ENCODE measurements at regions not wholly inside any gene's neighbourhood (a gene's known extent, or its start where the extent isn't known, plus 50 kb on each side); places are given as distances from the start of the nearest gene placed in this dataset.

GRCh38 chr2:120829633-120830025 lies 94.0 kb downstream of the GLI2 start:
- FAIRE-seq: no peak

GRCh38 chr2:120830096-120830830 lies 94.6 kb downstream of the GLI2 start:
- FAIRE-seq: no peak

DNA sequence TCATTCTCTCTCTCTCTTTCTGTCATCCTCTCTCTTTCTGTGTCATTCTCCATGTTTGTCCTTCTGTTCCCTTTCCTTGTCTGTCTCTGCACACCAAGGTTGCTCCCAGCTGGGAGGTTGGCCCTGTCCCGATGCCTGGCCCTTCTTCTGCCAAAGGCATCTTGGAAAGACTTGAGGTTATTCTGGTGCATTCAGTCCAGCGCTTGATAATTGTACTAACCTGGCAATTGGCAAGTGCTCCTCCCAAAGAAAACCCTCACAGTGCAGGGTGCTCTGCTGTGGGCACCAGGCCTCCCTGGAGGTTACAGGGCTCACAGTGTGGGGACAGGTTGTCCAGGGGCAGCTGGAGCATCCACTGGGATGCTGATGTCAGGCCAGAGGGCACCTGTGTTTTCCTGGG lies 95.4 kb downstream of the GLI2 start:
- no peak for FAIRE-seq

DNA sequence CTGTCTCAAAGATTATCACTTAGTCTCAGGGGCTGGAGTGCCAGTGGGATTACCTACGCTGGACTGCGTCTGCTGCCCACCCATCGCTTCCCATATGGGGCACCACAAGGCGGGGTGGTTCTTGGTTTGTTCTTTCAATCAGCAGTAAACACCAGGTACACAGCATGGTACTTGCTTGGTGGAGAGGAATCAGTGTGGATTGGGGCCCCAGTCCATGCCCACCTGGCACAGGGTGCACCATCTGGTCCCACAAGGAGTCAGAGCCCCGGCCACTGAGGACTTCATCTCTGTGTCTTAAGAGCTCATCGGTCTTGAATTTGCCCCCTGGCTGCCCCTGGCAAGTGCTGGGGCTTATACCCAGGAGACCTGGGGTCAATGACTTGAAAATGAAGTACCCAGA lies 96.2 kb downstream of the GLI2 start:
- FAIRE-seq: no peak

DNA sequence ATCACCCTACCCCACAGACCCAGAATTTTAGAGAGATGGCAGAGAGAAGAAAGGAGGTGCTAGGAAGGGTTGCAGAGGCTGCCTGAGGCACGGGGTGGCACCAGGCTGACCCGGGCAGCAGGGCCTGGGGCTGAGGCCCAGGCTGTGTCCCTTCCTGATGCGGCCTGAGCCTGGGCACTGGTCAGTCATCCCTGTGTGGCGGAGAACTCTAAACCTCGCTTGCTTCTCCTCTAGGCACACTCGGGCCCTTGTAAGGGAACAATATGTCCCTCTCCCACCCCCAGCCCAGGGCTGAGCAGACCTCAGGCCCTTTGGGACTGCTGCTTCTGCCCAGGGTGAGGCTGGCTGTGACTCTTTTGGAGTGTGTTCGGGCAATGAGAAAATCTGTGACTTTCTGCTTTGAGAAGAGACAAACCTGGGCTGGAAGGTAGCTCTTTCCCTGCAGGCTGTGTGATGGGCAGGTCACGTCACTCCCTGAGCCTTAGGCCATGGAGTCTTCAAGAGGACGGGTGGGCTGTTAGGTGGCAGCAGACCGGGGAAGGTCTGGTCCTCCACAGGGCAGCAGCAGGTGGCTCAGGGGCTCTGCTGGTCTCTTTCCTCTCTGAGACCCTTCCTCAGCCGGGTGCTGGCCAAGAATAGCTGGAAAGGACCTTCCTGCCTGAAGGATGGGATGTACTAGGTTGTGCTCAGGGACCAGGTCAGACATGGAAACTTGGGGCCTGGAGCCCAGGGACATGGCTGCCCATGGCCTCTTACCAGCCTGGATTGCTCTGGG lies 96.8 kb downstream of the GLI2 start:
- FAIRE-seq: no peak

- FAIRE-seq: no peak
Observed at GRCh38 chr2:120833127-120833675, 97.5 kb downstream of the GLI2 start.

DNA sequence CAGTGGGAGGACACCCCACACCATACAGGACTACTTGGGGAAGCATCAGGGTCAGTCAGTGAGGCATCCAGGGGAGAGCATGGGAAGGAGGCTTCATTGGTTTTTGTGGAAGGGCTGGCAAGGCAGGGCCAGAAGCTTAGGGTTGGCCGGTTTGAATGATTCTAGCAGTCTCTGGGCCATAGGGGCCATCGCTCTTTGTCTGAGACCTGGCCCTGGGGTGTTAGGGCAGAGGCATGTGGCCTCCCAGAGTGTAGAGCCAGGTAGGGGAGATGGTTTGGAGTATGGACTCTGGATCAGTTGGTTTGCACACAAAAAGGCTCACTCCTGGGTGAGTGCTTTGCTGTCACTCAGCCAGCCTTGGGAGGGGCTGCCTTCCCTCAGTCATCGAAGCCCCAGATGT lies 98.5 kb downstream of the GLI2 start:
- FAIRE-seq: no peak

DNA sequence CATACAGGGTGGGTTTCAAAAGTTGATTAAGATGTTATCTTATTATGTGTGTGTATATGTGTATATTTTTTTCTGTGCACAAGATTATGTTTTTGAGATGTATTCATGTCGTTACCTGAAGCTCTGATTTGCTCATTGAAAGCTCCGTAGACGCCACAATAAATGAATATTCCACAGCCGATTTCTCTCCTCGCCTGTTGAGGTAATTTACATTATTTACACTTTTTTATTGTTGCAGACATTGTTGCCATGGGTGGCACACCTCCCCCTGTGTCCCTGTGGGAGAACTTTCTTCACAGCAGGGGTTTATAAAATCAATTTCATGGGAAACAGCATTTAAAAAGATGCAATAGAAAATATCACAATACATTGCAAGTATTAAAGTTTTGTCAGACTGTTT lies 100.6 kb downstream of the GLI2 start:
- FAIRE-seq: no peak

GRCh38 chr2:120840795-120841487 lies 105.3 kb downstream of the GLI2 start:
- FAIRE-seq: no peak

DNA sequence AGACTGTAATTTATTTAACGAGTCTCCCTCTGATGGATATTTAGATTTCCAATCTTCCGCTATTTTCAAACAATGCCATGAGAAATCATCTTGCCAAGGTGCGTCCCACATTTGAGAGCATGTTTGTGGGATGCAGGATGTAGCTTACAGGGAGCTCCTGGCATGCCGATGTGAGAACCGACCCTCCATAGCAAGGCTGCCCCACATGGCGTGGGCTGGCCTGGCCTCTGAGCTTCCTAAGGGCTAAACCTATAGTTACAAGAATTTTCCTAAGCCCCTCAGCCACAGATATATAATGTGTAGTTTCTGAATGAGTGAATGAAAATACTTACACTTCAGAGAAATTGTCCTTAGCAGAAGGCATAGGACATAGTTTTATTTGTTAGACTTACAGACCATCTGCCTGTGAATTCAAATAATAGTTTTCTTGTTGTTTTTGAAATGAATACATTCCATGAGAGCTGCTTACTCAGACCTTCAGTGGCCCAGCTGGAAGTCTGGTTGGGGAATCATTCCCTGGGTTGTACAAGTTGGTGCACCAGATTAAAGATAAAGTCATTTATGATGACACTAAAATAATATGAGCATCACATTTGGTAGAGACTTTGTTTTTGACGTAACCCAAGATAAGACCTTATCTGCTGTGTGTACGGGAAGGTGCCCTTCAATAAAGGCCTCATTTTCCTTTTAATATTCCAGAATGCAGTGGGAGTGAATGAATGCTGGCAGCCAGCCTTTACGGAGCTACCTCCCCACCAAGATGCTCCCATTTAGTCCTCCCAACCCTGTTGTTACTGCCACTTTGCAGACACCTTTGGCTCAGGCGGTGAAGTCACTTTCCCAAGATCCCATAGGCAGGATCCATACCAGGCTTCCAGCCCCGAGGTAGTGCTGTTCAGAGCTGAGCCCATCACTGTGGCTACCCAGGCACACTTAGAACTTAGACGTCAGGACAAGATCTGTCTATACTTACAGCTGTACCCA lies 107.1 kb downstream of the GLI2 start:
- FAIRE-seq: no peak

GRCh38 chr2:120844070-120844738 lies 108.5 kb downstream of the GLI2 start:
- FAIRE-seq: no peak

GRCh38 chr2:120845277-120845676 lies 109.6 kb downstream of the GLI2 start:
- no peak for FAIRE-seq

DNA sequence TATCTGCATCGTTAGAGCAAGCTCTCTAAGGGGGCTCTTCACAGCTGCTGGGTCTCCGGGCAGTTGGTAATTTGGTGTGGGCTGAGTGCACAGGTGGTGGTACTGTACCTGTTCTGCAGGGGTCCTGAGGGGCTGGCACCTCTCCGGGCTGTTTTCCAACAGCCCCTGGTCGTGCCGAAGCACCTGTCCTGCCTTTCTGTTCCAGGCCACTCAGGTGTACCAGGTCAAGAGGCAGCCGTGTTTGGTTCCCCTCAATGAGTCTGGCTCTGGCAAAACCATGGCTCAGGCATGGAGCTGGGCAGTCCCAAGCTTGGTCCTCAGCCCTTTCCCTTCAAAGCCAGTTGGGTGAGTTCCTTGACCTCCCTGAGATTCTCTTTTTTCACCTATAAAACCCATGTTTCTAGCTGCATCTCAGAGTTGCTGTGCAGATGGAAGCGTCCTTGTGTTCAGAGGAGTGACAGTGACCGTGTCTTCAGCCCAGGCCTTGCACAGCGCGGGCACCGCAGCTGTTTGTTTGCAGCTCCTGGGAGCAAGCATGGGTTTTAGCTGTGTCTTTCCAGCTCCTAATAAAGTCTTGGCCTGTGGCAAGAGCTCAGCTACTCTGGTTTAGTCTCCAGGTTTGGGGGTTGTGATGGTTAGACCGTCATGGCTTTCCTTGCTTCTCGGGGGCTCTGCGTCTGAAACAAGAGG lies 110.9 kb downstream of the GLI2 start:
- FAIRE-seq: no peak

DNA sequence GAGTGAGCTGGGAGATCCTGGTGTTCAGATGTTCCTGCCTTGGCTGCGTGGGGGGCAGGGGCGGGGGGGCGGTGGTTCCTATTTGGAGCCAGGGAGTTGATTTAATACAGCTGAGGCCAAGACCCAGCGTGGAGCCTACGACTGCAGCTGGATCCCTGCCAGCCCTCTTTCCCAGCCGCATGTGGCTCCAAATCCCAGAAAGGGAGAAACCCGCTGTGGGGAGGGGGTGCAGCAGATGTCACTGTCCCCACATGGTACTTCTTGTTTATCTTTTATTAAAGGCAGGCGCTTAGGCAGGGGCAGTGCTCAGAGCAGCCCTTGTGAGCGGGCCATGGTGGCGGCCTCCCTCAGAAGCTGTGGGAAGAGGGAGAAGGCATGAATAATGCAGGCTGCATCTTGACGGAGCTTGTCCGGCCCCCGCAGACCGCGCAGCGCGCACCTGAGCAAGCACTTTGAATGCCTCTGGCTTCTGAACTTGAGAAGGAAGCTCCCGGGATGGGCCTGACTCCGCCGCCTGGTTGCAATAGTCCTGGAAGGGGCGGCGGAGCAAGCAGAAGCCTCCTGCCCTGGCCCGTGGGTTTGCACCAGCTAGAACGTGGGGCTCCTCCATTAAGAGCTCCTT lies 112.1 kb downstream of the GLI2 start:
- FAIRE-seq: no peak

DNA sequence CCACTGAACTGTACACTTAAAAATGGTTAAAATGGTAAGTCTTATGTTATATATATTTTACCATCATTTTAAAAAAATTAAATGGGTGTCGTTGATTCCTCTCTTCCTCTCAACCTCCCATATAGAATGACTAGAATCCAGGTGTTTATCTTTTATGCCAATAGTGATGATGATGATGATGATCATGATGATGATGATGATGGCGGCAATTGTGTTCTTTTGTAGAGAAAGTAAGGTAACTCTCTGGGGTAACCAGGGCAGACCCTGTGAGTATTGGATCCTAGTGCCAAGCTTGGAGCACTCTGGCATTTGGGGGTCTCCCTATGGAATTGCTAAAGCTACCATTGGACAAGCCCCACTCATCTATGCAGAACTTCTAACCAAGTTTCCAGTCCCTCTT lies 113.6 kb downstream of the GLI2 start:
- FAIRE-seq: no peak

DNA sequence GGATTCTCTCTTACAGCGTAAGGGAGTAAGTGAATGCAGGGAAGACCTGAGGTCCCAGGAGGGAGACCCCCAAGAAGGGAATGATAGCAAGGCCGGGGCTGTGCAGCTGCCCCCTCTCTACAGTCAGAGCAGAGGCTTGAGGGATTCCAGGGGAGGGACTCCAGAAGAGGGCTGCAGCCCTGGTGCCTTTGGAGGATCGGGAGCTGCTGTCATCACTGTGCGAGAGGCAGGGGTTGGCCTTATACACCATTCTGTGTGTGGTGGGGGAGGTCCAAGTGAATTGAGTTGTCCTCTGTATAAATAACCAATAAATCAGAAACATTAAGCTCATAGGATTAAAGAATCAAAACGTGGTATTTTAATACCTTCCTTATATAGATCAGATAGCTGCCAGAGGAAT lies 114.9 kb downstream of the GLI2 start:
- no peak for FAIRE-seq

DNA sequence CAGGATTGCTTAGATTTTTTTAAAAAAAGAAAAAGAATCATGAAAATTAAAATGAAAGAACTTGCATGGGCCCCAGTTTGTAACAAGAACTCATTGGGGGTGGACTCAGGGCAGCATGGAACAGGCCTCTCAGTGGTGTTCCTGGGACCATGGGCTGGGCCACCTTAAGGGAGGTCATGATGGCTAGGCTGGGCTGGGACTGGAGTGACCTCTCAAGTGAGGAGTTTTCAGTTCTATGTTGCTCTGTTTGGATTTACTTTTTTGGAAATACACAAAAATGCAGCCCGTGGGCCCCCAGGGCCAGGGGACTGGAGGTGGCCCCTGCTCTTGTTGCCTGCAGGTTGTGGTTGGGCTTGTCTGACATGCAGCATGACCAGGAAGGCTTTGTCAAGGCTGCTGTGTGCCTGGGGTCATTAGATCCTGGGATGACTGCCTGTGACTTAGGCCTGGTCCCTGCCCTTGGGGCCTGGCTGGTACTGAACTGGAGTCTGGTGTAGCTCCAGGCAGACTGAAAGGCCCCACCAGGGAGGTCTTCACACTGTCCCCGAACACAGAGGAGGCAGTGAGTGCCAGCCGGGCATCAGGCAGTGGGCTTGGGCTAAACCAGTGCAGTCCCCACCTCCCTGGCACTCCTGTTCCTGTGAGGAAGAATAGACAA lies 115.6 kb downstream of the GLI2 start:
- no peak for FAIRE-seq

GRCh38 chr2:120852200-120852815 lies 116.6 kb downstream of the GLI2 start:
- FAIRE-seq: no peak

- no peak for FAIRE-seq
Observed at GRCh38 chr2:120853306-120854013, 117.8 kb downstream of the GLI2 start.
